ENCODE measurements at regions not wholly inside any gene's neighbourhood (a gene's known extent, or its start where the extent isn't known, plus 50 kb on each side); places are given as distances from the start of the nearest gene placed in this dataset.

- Mint-ChIP-seq H3K36me3 (ENCODE audit: low read depth) (no peaks in the 10 kb centered on the region), H3K4me1 (no peaks in the 10 kb centered on the region), H3K27ac (no peak overlapping the region), H3K9me3 (no peaks in the 10 kb centered on the region), H3K4me3 (no peak overlapping the region), H3K27me3 (no peaks in the 10 kb centered on the region)
- DNase-seq, result no peak
- CTCF ChIA-PET, result interaction anchor here (0.6 kb wide), 1 partner anchor 991 kb away, joined by 3 read pairs; no protein-coding TSS in a partner anchor
- POLR2A ChIA-PET, result no interaction called here
- no peak for ATAC-seq (ENCODE audit: low read depth)
- intact Hi-C loops (cut with micrococcal nuclease), result no loop called here
- TF ChIP-seq CTCF (IDR thresholded peaks at IDR 0.05), result no peak
Observed at GRCh38 chr16:8299635-8300034, 290.7 kb downstream of the TMEM114 start.

- Mint-ChIP-seq H3K27me3 (no peaks in the 10 kb centered on the region), H3K4me1 (no peaks in the 10 kb centered on the region), H3K27ac (no peak overlapping the region), H3K4me3 (no peak overlapping the region), H3K9me3 (peaks cover 4% of the 10 kb centered on the region), H3K36me3 (ENCODE audit: low read depth) (no peaks in the 10 kb centered on the region)
- ATAC-seq (ENCODE audit: low read depth), result no peak
- ChIA-PET CTCF (no interaction called here), POLR2A (no interaction called here)
- no peak for TF ChIP-seq CTCF (IDR thresholded peaks at IDR 0.05)
- DNase-seq, result no peak
- intact Hi-C loops (cut with micrococcal nuclease), result no loop called here
Observed at GRCh38 chr16:8295513-8296237, 294.6 kb downstream of the TMEM114 start.

- no peaks in the 10 kb centered on the region for H3K4me1 Mint-ChIP-seq
- peaks cover 4% of the 10 kb centered on the region for H3K9me3 Mint-ChIP-seq
- H3K4me3 Mint-ChIP-seq, result no peak overlapping the region
- no peak for TF ChIP-seq CTCF (IDR thresholded peaks at IDR 0.05)
- no peak for DNase-seq
- H3K36me3 Mint-ChIP-seq (ENCODE audit: low read depth), result no peaks in the 10 kb centered on the region
- no peak overlapping the region for H3K27ac Mint-ChIP-seq
- ChIA-PET CTCF (no interaction called here), POLR2A (no interaction called here)
- intact Hi-C loops (cut with micrococcal nuclease), result no loop called here
- no peaks in the 10 kb centered on the region for H3K27me3 Mint-ChIP-seq
- no peak for ATAC-seq (ENCODE audit: low read depth)
Observed at GRCh38 chr16:8293413-8293812, 296.9 kb downstream of the TMEM114 start.

- no peaks in the 10 kb centered on the region for H3K27me3 Mint-ChIP-seq
- H3K4me1 Mint-ChIP-seq, result no peaks in the 10 kb centered on the region
- no peak for TF ChIP-seq CTCF (IDR thresholded peaks at IDR 0.05)
- CTCF ChIA-PET, result no interaction called here
- no peaks in the 10 kb centered on the region for H3K36me3 Mint-ChIP-seq (ENCODE audit: low read depth)
- intact Hi-C loops (cut with micrococcal nuclease), result no loop called here
- no peak overlapping the region for H3K27ac Mint-ChIP-seq
- peaks cover 4% of the 10 kb centered on the region for H3K9me3 Mint-ChIP-seq
- POLR2A ChIA-PET, result no interaction called here
- no peak overlapping the region for H3K4me3 Mint-ChIP-seq
- ATAC-seq (ENCODE audit: low read depth) (no peak), DNase-seq (no peak)
Observed at GRCh38 chr16:8292271-8292670, 298.0 kb downstream of the TMEM114 start.

- Mint-ChIP-seq H3K4me1 (no peaks in the 10 kb centered on the region), H3K4me3 (no peak overlapping the region), H3K36me3 (ENCODE audit: low read depth) (no peaks in the 10 kb centered on the region), H3K9me3 (peaks cover 2% of the 10 kb centered on the region), H3K27me3 (no peaks in the 10 kb centered on the region), H3K27ac (no peak overlapping the region)
- ChIA-PET CTCF (no interaction called here), POLR2A (no interaction called here)
- ATAC-seq (ENCODE audit: low read depth) (no peak), DNase-seq (no peak)
- intact Hi-C loops (cut with micrococcal nuclease), result no loop called here
- no peak for TF ChIP-seq CTCF (IDR thresholded peaks at IDR 0.05)
Observed at GRCh38 chr16:8286348-8286747, 304.0 kb downstream of the TMEM114 start.

Measured in activated B cell treated with CpG ODN at 0.5 μM for 24 hours (primary cell).